HG02938 (cell line): ENCODE measurements at regions not wholly inside any gene's neighbourhood (a gene's known extent, or its start where the extent isn't known, plus 50 kb on each side); places are given as distances from the start of the nearest gene placed in this dataset.

Source experiments
- ATAC-seq: cut with Tn5 transposase; IDR thresholded peaks from one replicate; pipeline ENCODE4 v1.9.1; 2021; ENCODE audit warnings: mild to moderate bottlenecking, moderate library complexity; ENCODE audit not compliant: unreplicated experiment

GRCh38 chr13:63351081-63351480, 1935.4 kb upstream of the PCDH20 start:
- ATAC-seq = no peak

- no peak for ATAC-seq
Measured at GRCh38 chr13:63345835-63346234, 1930.2 kb upstream of the PCDH20 start.

- ATAC-seq = no peak
Measured at GRCh38 chr13:63344711-63345110, 1929.1 kb upstream of the PCDH20 start.

- no peak for ATAC-seq
Measured at GRCh38 chr13:63337921-63338320, 1922.3 kb upstream of the PCDH20 start.

GRCh38 chr13:63337041-63337440, 1921.4 kb upstream of the PCDH20 start:
- no peak for ATAC-seq

- no peak for ATAC-seq
Measured at GRCh38 chr13:63336549-63336948, 1920.9 kb upstream of the PCDH20 start.

GRCh38 chr13:63327584-63327983, 1911.9 kb upstream of the PCDH20 start:
- no peak for ATAC-seq

GRCh38 chr13:63323441-63323840, 1907.8 kb upstream of the PCDH20 start:
- no peak for ATAC-seq

- no peak for ATAC-seq
Measured at GRCh38 chr13:63311587-63311986, 1895.9 kb upstream of the PCDH20 start.

GRCh38 chr13:63308549-63309165, 1893.0 kb upstream of the PCDH20 start:
- no peak for ATAC-seq

- ATAC-seq = no peak
Measured at GRCh38 chr13:63307228-63307627, 1891.6 kb upstream of the PCDH20 start.

- no peak for ATAC-seq
Measured at GRCh38 chr13:63305641-63306133, 1890.0 kb upstream of the PCDH20 start.

GRCh38 chr13:63304497-63304896, 1888.8 kb upstream of the PCDH20 start:
- ATAC-seq = no peak

GRCh38 chr13:63299866-63300394, 1884.3 kb upstream of the PCDH20 start:
- no peak for ATAC-seq

- ATAC-seq = no peak
Measured at GRCh38 chr13:63297163-63297562, 1881.5 kb upstream of the PCDH20 start.

- no peak for ATAC-seq
Measured at GRCh38 chr13:63291701-63292100, 1876.1 kb upstream of the PCDH20 start.

- ATAC-seq = no peak
Measured at GRCh38 chr13:63288576-63288975, 1872.9 kb upstream of the PCDH20 start.

GRCh38 chr13:63287926-63288325, 1872.3 kb upstream of the PCDH20 start:
- no peak for ATAC-seq

- no peak for ATAC-seq
Measured at GRCh38 chr13:63285426-63285825, 1869.8 kb upstream of the PCDH20 start.

- no peak for ATAC-seq
Measured at GRCh38 chr13:63279136-63279535, 1863.5 kb upstream of the PCDH20 start.

GRCh38 chr13:63274772-63275171, 1859.1 kb upstream of the PCDH20 start:
- no peak for ATAC-seq

GRCh38 chr13:63249411-63250187, 1834.0 kb upstream of the PCDH20 start:
- ATAC-seq = no peak
